ENCODE measurements at regions not wholly inside any gene's neighbourhood (a gene's known extent, or its start where the extent isn't known, plus 50 kb on each side); places are given as distances from the start of the nearest gene placed in this dataset.

- no peak for DNase-seq (ENCODE audit: low spot score)
Measured at GRCh38 chr6:22808466-22808865, 239.1 kb downstream of the HDGFL1 start.

DNA sequence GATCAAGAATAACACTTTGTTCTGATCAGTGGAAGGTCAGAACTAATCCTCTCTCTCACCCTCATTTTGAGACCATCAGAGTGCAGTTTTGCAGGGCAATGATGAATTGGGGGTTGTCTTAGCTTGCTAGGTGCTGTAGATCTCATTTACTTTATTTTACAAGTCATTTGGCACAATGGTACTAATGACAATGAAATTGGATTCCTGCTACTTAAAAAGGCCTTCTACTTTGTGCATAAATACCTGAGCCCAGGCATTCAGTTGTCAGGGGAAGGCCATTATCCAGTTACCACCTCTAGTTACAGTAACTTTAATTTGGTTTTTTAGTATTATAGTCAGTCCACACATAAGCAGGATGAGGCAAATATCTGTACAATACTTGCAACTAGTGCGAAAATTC, 240.0 kb downstream of the HDGFL1 start:
- no peak for DNase-seq (ENCODE audit: low spot score)

GRCh38 chr6:22819209-22819608, 249.8 kb downstream of the HDGFL1 start:
- no peak for DNase-seq (ENCODE audit: low spot score)

DNA sequence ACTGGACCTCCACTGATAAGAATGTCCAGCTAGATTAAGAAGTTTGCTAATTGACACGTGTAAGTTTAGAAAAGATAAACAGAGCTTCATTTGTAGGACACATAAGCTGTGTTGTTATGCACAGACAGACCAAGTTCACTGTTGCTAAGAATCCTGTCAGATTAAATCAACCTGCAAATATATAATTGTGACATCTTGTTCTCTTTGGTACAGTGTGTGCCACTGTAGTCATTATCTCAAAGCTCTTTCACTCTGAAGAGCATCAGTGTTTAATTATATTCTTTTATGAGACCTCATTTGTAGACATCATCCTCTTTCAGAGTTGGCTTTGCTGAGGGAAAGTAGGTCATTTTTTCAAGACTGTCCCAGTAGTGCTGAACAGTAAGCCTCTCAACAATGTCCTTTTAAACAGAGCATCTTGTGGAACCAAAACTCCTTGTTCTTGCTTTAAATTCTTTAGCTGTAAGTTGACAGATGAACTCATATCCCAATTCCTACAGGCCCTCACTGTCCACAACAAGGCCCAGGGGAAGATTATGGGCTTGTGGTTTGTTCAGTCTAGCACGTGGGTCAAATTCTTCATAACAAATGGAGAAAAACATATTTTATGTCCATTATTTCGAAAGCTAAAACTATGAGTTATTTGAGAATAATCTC, 252.4 kb downstream of the HDGFL1 start:
- no peak for DNase-seq (ENCODE audit: low spot score)

DNA sequence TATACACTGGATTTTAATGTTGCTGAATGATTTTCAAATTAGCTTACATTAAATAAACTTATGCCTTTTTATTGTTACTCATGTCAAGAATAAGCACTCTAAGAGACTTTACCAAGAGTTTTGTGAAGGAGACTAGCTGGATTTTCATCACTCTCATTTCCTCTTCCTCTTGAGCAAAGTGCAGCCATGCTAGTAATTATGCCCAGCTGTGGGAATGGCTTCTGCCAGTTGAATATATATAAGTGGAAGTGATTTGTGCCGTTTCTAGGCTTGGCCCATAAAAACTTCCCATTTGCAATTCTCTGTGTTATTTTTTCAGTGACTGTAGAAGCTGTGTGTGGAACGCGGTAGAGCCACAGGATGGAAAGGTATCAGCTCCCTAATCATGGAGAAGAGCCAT, 255.8 kb downstream of the HDGFL1 start:
- no peak for DNase-seq (ENCODE audit: low spot score)

- DNase-seq (ENCODE audit: low spot score) = no peak
Measured at GRCh38 chr6:22826961-22827360, 257.6 kb downstream of the HDGFL1 start.

DNA sequence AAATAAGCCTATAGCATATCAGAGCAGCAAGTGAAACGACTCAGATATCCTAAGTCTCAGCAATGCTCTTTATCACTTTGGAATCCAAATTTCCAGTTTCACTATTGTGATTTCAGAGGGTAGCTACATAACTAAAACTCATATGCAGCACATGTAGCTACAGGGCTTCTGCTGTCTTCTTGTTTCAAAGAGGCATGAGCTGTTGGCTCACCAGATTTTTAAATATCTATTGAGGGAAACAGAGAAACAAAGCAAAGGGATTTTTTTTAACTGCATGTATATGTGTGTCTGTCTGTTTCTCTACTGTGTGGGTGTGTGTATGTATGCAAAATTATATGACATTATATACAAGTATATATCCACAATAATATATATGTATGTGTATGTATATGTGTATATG, 258.4 kb downstream of the HDGFL1 start:
- no peak for DNase-seq (ENCODE audit: low spot score)

DNA sequence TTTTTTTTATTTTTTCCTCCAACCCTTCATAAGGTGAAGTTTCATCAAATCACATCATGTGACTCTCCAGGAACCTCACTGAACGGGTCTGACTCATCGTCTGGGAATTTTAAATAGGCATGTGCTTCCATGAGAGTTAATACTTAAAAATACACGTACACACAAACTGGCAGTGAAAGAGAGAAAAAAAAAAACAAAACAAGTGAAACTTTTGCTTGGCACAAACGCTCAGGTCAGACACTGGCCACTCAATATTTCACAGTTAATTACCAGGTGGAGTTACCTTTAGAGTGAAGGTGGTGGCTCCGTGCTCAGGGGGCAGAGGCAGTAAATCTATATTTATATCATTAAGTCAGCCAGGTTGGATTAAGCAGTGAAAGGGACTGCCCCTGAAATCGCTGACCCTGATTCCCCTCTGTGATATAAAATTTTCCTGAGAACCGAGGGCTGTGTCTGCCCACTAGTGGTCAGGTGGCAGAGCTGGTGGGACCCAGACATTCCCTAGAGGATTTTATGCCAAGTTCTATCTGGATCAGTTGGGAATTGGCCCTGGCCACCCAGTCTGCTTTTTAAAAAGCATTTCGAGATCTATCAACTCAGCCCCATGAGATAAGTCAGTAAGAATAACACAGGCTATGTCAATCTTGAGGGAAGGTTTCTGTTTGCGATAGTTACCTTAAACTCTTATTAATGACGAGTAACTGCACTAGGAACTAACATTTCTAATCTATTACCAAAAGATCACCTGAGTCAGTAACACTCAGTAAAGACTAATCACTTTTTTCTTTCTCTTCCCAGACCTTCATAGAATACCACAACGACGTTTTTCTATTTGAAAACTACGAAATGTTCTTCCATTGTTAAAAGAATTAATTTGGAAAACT, 259.1 kb downstream of the HDGFL1 start:
- DNase-seq (ENCODE audit: low spot score) = peak; percentile 56

- DNase-seq (ENCODE audit: low spot score) = no peak
Measured at GRCh38 chr6:22829070-22829469, 259.7 kb downstream of the HDGFL1 start.

DNA sequence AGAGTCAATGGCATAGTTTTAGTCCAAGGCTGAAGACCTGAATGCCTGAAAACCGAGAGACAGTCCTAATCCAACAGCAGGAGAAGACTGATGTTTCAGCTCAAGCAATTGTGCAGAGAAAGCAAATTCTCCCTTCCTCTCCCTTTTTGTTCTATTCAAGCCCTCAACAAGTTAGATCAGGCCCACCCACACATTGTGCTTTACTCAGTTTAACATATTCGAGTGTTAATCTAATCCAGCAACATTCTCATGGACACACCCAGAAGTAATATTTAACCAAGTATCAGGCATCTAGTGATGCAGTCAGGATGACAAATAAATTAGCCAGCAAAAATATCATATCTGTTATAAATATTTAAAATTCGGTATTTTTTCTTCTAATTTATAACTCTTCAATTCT, 261.1 kb downstream of the HDGFL1 start:
- no peak for DNase-seq (ENCODE audit: low spot score)

DNA sequence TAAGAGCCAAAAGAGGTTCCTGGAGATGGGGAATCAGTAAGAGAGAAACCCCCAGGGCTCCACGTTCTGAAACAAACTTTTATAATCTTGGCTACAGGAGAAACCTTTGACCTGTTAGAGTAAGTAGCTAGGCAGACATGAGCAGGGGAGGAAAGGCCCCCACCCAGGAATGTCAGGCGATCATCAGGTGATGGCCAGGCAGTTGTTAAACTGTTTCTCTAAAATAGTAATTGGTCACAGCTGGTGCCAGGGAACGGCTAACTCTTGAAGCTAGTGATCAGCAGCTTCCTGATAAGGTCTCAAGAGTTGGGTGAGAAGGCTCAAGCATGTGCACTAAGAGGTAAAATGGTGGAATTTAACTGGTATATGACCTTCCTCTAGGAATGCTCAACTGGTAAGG, 263.8 kb downstream of the HDGFL1 start:
- no peak for DNase-seq (ENCODE audit: low spot score)

GRCh38 chr6:22838345-22838744, 269.0 kb downstream of the HDGFL1 start:
- DNase-seq (ENCODE audit: low spot score) = no peak

- no peak for DNase-seq (ENCODE audit: low spot score)
Measured at GRCh38 chr6:22845467-22845866, 276.1 kb downstream of the HDGFL1 start.

- DNase-seq (ENCODE audit: low spot score) = no peak
Measured at GRCh38 chr6:22848121-22848520, 278.8 kb downstream of the HDGFL1 start.

GRCh38 chr6:22849921-22850320, 280.6 kb downstream of the HDGFL1 start:
- DNase-seq (ENCODE audit: low spot score) = no peak

DNA sequence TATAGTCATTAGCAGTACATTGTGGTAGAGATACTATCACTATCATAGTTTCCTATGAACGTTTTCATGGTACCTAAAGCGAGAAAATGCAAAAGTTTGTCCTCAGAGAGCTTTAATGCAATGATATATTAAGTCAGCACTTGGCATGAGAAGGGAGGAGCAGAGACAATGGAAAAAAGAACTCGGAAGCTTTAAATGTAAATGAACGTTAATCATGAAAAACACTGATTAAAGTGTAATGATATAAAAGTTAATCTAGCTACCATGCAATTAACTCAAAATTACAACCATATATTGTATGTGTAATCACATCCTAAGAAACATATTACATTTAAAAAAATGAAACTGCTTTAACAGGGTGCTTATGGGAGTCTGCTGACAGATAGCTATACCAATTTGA, 282.7 kb downstream of the HDGFL1 start:
- no peak for DNase-seq (ENCODE audit: low spot score)

DNA sequence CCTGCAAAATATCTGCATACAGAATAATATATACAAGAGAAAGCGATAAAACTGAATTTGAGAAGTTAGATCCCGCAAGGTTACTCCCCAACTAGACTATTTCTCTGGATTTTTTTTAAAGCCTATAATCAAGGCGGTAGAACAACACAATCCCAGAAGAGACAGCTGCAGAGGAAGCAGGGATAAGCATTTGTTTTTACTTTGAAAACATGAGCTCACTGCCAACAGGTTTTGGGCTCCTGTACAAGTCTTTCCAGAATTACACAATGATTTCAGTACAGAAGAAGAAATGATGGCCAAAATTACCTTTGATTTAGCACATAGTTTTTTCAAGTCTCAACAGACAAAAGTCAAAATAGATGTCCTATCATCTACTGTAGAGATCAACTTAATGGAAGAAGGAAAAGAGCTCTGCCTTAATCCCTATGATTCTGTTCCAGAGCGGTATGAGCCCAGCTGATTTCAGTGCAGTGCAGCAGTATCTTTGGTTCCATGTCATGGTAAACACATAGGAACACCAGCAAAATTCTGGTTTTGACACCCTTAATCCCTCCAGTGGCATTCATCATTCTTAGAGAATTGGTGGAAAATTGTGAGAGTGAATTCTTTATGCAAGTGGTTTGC, 304.3 kb downstream of the HDGFL1 start:
- DNase-seq (ENCODE audit: low spot score) = no peak

DNA sequence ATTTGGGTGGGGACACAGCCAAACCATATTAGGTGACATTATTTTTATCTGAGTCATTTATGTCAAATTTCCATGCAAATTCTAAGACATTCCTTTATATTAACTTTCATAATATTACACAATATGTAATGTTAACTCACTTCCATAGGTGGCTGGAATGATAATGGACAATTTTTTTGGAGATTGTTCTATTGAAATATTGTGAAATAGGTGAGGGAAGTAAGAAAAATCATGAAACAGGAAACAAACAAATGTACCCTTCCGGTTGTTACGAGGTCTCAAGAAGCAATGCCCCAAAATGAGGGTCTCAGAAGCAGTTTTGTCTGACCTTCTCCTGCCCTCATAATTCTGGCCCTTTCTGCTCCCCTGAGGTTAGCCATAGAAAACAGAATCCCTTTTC, 306.5 kb downstream of the HDGFL1 start:
- DNase-seq (ENCODE audit: low spot score) = no peak

GRCh38 chr6:22878324-22878701, 308.9 kb downstream of the HDGFL1 start:
- DNase-seq (ENCODE audit: low spot score) = no peak

DNA sequence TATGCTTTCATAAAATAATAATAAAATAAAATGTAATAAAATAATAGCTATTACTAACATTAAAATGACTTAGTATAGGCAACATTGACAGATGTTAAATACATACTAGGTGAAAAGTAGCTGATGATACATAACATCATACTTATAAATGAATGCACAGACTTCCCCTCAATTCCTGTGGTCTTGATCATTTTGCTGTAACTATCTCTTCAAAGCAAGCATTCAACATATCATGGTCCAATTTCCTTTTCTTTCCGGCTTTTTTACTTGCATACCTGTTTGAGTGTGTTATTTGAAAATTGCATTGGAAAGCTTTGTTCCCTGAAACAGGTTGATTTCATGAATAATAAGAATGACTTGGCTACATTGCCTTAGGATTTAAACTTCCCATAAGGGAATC, 309.3 kb downstream of the HDGFL1 start:
- DNase-seq (ENCODE audit: low spot score) = no peak

DNA sequence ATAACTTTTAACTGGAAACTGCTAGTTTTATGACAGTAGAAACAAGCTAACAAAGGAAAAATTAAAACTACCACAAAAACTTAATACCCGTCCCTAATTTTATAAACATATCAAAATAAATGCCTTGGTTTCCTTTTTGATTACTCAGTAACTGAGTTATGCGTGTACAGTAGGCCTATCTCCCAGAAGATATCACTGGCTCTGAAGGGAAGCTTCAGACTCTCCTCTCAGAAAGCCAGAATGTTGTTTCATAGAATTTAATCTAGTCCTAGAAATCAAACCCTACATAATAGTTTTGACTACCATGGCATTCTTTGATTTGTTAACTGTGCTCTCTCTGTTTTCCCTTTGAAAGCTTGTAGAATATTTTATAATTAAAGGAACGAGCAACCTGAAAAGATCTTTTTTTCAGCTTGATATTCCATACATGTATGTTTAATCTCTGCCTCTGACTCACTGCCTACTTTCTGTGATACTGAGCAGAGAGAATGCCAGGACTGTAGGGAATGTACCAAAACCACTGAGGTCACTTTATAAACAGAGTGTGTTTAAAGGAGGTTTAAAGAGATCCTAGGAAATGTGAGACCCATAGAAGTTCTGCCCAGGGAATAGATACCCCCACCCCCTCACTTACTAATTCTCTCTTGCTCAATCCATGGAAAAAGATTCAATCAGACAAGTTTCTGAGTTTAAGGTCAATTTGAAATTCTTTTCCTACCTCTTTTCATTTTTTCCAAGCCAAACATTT, 311.5 kb downstream of the HDGFL1 start:
- DNase-seq (ENCODE audit: low spot score) = no peak

DNA sequence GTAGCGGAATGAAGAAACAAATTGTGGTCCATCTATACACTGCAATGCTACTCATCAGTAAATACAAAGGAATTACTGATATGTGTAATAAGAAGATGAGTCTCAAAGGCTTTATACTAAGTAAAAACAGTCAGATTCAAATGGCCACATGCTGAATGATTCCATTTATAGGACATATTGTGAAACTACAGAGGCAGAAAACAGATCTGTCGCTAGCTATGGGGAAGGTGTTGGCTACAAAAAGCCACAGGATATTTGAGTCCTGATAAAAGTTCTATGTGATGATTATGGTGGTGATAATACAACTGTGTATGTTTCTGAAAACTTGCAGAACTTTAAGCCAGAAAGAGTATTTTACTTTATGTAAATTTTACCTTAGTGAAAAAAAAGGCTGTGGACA, 313.2 kb downstream of the HDGFL1 start:
- DNase-seq (ENCODE audit: low spot score) = no peak

Measured in ecto neural progenitor cell (in vitro differentiated cells).